ENCODE measurements at regions not wholly inside any gene's neighbourhood (a gene's known extent, or its start where the extent isn't known, plus 50 kb on each side); places are given as distances from the start of the nearest gene placed in this dataset.

- peak; percentile 36 for DNase-seq
Measured at GRCh38 chr15:88382482-88382983, 84.7 kb downstream of the MRPL46 start.

GRCh38 chr15:88378188-88378637, 89.0 kb downstream of the MRPL46 start:
- DNase-seq, result peak; percentile 57

DNA sequence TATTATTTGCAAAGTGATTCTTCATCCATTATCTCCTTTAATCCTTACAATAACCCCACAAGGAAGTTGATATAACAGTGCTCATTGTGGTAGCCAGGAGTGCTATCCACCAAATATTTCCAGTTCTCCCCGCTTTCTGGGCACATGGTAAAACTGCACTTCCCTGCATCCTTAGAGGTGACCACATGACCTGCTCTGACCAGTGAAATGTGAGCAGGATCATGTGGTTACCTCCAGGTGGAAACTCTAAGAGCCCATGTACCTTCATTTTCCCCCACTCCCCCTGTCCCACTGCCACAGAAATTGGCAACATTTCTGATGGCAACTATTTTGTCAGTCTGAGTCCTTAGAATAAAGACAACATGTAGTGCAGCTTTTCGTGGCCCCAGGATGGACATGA, 89.7 kb downstream of the MRPL46 start:
- DNase-seq, result no peak

DNA sequence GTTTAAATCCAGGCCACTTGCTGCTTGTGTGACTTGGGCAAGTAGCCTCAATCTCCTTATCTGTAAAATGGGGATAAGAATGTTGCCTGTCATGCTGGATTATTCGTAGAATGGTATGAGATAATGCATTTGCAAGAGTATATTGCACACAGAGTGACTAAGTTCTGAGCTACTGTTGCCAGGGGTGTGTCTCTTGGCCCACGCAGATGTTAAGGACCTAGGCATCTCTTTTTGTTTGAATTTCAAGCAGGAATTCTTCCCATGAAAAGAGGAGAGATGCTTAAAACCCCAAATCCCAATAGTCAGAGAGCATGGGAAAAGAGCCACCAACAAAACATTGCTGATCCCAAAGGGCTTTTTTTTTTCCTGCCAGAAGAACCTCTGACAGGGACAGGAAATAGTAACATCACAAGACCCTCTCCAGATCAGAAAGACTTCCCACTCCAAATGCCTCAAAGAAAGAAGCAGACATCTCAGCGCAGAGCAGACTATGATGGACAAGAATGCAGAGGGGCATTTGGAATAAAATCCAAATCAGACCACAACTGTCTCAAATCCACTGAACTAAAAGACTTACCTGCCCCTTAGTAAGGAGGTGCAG, 90.5 kb downstream of the MRPL46 start:
- peak; percentile 82 for DNase-seq

GRCh38 chr15:88375234-88375927, 91.8 kb downstream of the MRPL46 start:
- DNase-seq, result peak; percentile 93

DNA sequence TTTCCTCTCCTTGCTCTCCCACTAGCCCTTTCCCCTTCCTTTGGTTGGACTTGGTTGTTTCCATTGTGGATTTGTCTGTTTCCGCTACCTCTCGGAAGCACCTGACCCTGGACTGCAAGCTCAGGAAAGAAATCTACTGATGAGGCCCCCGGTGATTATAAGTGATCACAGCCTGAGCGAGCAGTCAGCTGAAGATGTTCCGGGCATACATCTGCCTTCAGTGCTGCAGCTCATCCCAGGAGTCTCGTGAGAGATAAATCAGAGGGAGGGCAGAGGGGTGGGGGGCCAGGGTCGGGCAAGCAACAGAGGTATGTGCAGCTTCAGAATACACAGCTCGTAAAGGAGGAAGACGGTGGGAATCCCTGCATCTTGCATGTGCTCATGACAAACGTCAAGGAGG, 102.1 kb downstream of the MRPL46 start:
- no peak for DNase-seq

GRCh38 chr15:88348579-88349230, 92.2 kb upstream of the NTRK3 start:
- DNase-seq, result no peak

DNA sequence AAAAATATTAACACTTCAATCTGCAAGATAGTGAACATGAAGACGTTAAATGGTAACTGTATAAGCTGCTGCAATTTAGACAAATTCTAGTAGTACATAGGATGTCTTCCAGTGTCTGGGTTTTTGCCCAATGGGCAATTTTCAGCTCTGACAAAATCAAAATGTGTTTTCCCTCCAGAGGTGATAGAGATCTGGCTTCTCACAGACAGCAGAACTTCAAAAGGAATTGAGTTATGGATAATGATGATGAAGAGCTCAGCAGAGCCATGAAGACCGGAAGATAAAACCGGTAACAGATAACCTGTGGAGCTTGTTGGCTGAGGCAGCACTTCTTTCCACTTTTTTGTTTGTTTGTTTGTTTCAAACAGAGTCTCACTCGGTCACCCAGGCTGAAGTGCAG, 89.4 kb upstream of the NTRK3 start:
- no peak for DNase-seq

- DNase-seq, result no peak
Measured at GRCh38 chr15:88344786-88345185, 88.2 kb upstream of the NTRK3 start.

- no peak for DNase-seq
Measured at GRCh38 chr15:88342666-88343065, 86.1 kb upstream of the NTRK3 start.

- no peak for DNase-seq
Measured at GRCh38 chr15:88341653-88342052, 85.1 kb upstream of the NTRK3 start.

- peak; percentile 70 for DNase-seq
Measured at GRCh38 chr15:88341006-88341405, 84.5 kb upstream of the NTRK3 start.

DNA sequence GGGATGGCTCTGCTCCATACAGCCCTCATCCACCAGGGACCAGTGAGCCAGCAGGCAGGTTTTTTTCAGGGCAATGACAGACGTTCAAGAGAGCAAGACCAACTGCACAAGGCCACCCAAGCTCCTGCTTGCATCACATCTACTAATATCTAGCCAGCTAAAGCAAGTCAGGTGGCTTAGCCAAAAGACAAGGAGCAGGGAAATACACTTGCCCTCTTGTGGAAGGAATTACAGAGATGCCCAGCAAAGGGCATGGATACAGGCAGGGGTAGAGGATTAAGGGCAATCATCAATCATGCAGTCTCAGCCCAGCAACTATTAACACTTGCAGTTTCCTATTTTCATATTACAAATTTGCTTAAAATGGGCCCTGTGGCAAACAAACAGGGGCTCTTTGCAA, 81.5 kb upstream of the NTRK3 start:
- no peak for DNase-seq

DNA sequence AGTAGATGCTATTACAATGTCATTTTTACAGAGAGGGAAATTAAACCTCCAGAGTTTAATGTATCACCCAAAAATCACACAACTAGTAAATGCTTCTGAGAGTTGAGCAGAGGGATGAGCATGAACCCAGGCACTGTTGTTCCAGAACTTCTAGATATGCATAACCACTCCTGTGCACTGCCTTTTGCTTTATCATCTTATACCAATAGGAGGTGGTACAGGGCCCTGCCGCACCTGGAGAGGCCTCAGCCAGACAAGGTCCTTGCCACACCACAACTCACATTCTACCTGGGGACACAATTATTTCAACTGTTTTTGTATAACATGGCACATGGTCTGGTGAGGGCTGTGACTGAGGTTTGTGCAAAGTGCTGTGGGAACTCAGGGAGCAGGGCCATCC, 78.5 kb upstream of the NTRK3 start:
- no peak for DNase-seq

- peak; percentile 91 for DNase-seq
Measured at GRCh38 chr15:88334436-88334835, 77.9 kb upstream of the NTRK3 start.

GRCh38 chr15:88331291-88331690, 74.8 kb upstream of the NTRK3 start:
- peak; percentile 49 for DNase-seq

DNA sequence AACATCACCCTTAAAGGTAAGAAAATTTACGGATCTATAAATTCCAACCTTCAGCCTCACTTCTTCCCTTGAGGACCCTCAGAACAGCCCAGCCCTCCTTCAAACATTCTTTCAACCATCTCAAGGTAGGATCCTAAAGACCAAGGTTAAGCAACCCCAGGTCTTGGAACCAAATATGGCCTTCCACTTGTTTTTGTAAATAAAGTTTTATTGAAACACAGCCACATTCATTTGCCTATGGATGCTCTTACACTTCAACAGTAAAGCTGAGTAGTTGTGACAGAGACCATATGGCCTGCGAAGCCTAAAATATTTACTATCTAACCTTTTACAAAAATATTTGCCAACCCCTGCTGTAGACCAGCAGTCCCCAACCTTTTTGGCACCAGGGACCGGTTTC, 70.4 kb upstream of the NTRK3 start:
- DNase-seq, result no peak

GRCh38 chr15:88324741-88325065, 68.2 kb upstream of the NTRK3 start:
- DNase-seq, result no peak

DNA sequence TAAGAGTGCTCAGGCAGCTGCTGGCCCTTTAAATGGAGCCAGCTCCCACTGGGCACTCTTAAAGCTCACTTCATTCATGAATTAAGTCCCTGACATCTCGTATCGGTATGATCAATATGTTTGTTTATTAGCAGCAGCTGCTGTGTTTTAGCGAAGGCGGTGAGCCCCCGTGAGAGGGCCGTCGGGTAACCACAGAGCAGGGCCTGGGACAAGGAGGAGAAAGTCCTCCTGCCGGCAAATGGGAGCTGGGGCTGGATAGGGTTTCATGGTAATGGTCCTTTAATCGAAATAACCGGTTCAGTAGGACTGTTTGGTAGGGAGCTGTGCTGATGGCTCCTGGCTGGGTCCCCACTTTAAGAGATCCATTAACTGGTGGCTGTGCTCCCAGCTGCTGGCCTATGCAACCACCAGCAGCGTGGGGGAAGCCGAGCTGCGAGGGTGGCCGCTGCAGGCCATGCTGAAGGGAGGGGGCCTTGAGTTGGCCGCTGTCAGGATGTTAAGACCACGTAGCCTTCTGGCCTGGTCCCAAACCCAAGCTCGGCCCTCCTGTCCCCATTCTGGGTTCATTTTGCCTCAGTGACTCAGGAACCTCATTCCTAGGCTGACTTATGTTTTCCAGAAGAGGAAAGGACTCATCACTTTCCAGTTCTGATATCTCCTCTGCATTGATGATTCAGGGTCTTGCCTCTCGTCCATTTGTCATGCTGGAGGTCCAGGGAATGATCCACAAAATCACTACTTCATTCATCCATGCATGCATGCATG, 67.6 kb upstream of the NTRK3 start:
- DNase-seq, result peak; percentile 63

DNA sequence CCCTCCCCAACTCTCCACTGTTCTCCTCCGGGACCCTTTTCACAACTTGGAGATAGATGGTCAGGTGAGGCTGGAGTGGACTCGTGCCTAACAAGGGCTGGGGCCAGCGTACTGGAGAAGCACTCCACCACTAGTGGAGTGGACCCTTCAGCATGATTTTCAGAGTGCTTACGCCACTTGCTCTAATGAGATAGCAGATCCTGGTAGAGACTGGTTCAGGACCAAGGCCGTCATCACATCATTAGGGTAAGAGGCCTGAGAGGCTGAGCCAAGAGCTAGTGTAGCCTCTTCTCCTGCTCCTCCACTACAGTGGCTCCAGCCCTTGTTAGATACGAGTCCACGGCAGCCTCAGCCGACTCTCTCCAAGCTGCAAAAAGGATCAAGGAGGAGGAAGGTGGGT, 66.9 kb upstream of the NTRK3 start:
- DNase-seq, result no peak

DNA sequence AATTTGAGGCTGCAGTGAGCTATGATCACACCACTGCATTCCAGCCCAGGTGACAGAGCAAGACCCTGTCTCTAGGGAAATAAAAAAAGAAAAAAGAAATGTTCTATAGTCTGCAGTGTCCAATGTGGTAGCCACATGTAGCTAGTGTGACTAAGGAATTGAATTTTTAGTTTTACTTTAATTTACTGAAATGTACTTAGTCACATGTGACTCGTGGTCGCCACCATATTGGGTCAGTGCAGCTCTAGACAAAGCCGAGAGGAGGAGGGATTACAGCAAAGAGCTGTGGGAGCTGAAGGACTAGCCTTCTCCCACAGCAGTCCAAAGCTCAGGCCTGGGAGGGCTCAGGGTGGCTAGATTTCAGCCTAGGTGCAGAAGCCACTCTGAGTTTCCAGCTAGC, 65.9 kb upstream of the NTRK3 start:
- peak; percentile 47 for DNase-seq

GRCh38 chr15:88321271-88321670, 64.7 kb upstream of the NTRK3 start:
- no peak for DNase-seq

GRCh38 chr15:88316586-88316985, 60.0 kb upstream of the NTRK3 start:
- DNase-seq, result no peak

All from fibroblast of skin of back (primary cell).